Body of pancreas (tissue), 4 donors: ENCODE measurements at regions not wholly inside any gene's neighbourhood (a gene's known extent, or its start where the extent isn't known, plus 50 kb on each side); places are given as distances from the start of the nearest gene placed in this dataset.

ENCODE experiments used
- ATAC-seq: fragments of 150-250 bp; one replicate; pipeline ENCODE4 v1.9.1; 2016
- DNase-seq, 4 donors: peaks; one replicate each; pipeline ENCODE4 v3.0.0-alpha.2; 2019
- H3K27ac ChIP-seq, 4 donors: fragments of 200-600 bp; sonication (generic); 1 replicate in 3 of 4; 2 replicates in 1 of 4; pipeline versions ENCODE4 v1.5.1 to v1.6.1; 2016 to 2019; ENCODE audit warnings: mild to moderate bottlenecking in 1 of 4, mixed read lengths in 1 of 4, moderate library complexity in 1 of 4
- H3K27me3 ChIP-seq, 2 donors: fragments of 200-600 bp; sonication (generic); one replicate each; pipeline ENCODE4 v1.6.0; 2016; ENCODE audit warnings: mild to moderate bottlenecking in 1 of 2
- H3K36me3 ChIP-seq, 2 donors: fragments of 200-600 bp; sonication (generic); replicated peaks in 1 of 2; 2 replicates each; pipeline ENCODE4 v1.5.1; 2016; ENCODE audit warnings: low read depth in 2 of 2; ENCODE audit not compliant: insufficient read depth in 1 of 2
- H3K4me1 ChIP-seq: fragments of 200-600 bp; sonication (generic); one replicate; pipeline ENCODE4 v1.6.0; 2016
- H3K4me3 ChIP-seq, 2 donors: fragments of 200-600 bp; sonication (generic); 1 replicate in 1 of 2; 2 replicates in 1 of 2; pipeline ENCODE4 v1.5.1; 2016 to 2019
- H3K9me3 ChIP-seq, 3 donors: fragments of 200-600 bp; sonication (generic); 1 replicate in 2 of 3; 2 replicates in 1 of 3; pipeline ENCODE4 v1.5.1; 2016
- CTCF ChIP-seq, 7 experiments: fragments of 450-650 bp in 4 of 7; fragments of 200-600 bp in 3 of 7; sonication (generic) in 3 of 7; IDR thresholded peaks; one replicate each; pipeline ENCODE4 v1.5.1; 2016 to 2019; ENCODE audit warnings: antibody characterized with exemption in 7 of 7
- POLR2A ChIP-seq, 3 donors: fragments of 450-650 bp; IDR thresholded peaks; one replicate each; pipeline ENCODE4 v1.6.1; 2016; ENCODE audit warnings: antibody characterized with exemption in 3 of 3, mild to moderate bottlenecking in 2 of 3
- WGBS, 2 donors: methylation state at CpG; one replicate each; pipeline ENCODE4 v1.1.5; 2017; 5-methylcytosine and 5-hydroxymethylcytosine counted together
- intact Hi-C: fragments of 100-400 bp; cut with DNase I; formaldehyde crosslinking; loops from one replicate; pipeline ENCODE4 v1.15.1; 2023

- Histone ChIP-seq H3K9me3 (no peaks in the 10 kb centered on the region), H3K27ac (no peak overlapping the region), H3K27me3 (no peaks in the 10 kb centered on the region), H3K36me3 (no peaks in the 10 kb centered on the region), H3K4me3 (no peak overlapping the region), H3K4me1 (peaks cover 28% of the 10 kb centered on the region)
- no peak for TF ChIP-seq POLR2A (IDR thresholded peaks at IDR 0.05)
- no peak for TF ChIP-seq CTCF (IDR thresholded peaks at IDR 0.05)
- ATAC-seq (no peak), DNase-seq (no peak)
- 94 to 97% methylated on average over 8 of the region's 8 CpGs for WGBS, 2 donors
- intact Hi-C loops = no loop called here
Observed at GRCh38 chr13:39284801-39285388, 246.6 kb downstream of the NHLRC3 start.
